ENCODE measurements at regions not wholly inside any gene's neighbourhood (a gene's known extent, or its start where the extent isn't known, plus 50 kb on each side); places are given as distances from the start of the nearest gene placed in this dataset.

DNA sequence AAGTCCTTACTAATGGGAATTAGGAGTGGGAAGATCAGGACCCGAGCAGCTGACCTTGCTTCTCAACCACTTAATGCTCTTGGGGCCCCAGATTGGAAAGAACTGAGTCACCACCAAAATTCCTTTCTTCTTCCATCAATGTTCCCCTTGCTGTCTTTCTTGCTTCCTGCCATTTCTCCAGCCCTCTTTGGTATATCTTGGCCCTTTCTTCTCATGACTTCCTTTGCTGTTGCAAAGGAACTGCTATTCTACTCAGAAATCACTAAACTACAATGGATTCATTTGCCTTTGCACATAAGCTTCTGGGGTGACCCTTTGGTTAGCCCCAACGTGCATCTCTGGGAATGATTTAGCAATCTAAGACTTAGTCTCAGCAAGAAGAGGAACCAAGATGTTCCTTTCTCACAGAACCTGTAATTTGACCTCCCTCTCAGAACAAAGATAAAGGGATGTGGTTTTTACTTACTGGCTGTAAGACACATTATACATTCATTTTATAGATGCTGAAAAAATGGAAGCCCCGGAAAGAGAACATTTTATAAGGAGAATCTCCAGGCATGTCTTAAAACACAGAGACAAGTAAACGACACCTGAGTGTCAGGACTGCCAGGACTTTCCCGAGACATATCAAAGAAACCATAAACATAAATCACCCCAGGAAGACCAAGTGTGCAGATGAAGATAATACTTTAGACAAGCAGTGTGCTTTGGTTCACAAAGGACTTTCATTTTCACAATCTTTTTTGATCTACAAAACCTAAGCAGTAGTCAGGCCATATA is 99.0 kb upstream of the TNFAIP3 start:
- Histone ChIP-seq H3K4me3 (ENCODE audit: low read depth in 2 of 2, low read length in 2 of 2) (no peak overlapping the region), H3K4me1 (ENCODE audit: control insufficient read depth, insufficient read depth, low read length) (no peaks in the 10 kb centered on the region), H3K27ac (ENCODE audit: low read length) (no peak overlapping the region), H3K27me3 (ENCODE audit: control insufficient read depth, insufficient read depth, low read length) (no peaks in the 10 kb centered on the region), H3K9me3 (ENCODE audit: control insufficient read depth, insufficient read depth, low read depth, low read length) (no peaks in the 10 kb centered on the region), H3K36me3 (ENCODE audit: control insufficient read depth, insufficient read depth, low read length) (no peaks in the 10 kb centered on the region)
- BruUV-seq (replicated peaks): no TSS peak
- ATAC-seq (no peak), DNase-seq (ENCODE audit: low read depth, low spot score) (no peak)
- POLR2A ChIA-PET: no interaction called here
- intact Hi-C loops (cut with micrococcal nuclease; ENCODE audit: unreplicated experiment): no loop called here
- CTCF ChIA-PET: no interaction called here
- in situ Hi-C loops (cut with HindIII; ENCODE audit: low pct_unique_long_range_greater_than_20kb, low sequenced_read_pairs): no loop called here
- TF ChIP-seq, protein P1, sequence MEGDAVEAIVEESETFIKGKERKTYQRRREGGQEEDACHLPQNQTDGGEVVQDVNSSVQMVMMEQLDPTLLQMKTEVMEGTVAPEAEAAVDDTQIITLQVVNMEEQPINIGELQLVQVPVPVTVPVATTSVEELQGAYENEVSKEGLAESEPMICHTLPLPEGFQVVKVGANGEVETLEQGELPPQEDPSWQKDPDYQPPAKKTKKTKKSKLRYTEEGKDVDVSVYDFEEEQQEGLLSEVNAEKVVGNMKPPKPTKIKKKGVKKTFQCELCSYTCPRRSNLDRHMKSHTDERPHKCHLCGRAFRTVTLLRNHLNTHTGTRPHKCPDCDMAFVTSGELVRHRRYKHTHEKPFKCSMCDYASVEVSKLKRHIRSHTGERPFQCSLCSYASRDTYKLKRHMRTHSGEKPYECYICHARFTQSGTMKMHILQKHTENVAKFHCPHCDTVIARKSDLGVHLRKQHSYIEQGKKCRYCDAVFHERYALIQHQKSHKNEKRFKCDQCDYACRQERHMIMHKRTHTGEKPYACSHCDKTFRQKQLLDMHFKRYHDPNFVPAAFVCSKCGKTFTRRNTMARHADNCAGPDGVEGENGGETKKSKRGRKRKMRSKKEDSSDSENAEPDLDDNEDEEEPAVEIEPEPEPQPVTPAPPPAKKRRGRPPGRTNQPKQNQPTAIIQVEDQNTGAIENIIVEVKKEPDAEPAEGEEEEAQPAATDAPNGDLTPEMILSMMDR (IDR thresholded peaks at IDR 0.05): no peak
- TF ChIP-seq, protein P2, sequence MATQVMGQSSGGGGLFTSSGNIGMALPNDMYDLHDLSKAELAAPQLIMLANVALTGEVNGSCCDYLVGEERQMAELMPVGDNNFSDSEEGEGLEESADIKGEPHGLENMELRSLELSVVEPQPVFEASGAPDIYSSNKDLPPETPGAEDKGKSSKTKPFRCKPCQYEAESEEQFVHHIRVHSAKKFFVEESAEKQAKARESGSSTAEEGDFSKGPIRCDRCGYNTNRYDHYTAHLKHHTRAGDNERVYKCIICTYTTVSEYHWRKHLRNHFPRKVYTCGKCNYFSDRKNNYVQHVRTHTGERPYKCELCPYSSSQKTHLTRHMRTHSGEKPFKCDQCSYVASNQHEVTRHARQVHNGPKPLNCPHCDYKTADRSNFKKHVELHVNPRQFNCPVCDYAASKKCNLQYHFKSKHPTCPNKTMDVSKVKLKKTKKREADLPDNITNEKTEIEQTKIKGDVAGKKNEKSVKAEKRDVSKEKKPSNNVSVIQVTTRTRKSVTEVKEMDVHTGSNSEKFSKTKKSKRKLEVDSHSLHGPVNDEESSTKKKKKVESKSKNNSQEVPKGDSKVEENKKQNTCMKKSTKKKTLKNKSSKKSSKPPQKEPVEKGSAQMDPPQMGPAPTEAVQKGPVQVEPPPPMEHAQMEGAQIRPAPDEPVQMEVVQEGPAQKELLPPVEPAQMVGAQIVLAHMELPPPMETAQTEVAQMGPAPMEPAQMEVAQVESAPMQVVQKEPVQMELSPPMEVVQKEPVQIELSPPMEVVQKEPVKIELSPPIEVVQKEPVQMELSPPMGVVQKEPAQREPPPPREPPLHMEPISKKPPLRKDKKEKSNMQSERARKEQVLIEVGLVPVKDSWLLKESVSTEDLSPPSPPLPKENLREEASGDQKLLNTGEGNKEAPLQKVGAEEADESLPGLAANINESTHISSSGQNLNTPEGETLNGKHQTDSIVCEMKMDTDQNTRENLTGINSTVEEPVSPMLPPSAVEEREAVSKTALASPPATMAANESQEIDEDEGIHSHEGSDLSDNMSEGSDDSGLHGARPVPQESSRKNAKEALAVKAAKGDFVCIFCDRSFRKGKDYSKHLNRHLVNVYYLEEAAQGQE (IDR thresholded peaks at IDR 0.05; ENCODE audit: insufficient read depth in 1 of 2, low read depth in 2 of 2, low read length in 1 of 2): no peak
- TF ChIP-seq TCF7L2 (IDR thresholded peaks at IDR 0.05; ENCODE audit: low read depth, low read length): no peak
- no peak for TF ChIP-seq SIN3A (IDR thresholded peaks at IDR 0.05; ENCODE audit: borderline replicate concordance, insufficient read depth, low read depth, low read length)
- TF ChIP-seq POLR2AphosphoS5 (IDR thresholded peaks at IDR 0.05; ENCODE audit: low read depth, low read length): no peak

DNA sequence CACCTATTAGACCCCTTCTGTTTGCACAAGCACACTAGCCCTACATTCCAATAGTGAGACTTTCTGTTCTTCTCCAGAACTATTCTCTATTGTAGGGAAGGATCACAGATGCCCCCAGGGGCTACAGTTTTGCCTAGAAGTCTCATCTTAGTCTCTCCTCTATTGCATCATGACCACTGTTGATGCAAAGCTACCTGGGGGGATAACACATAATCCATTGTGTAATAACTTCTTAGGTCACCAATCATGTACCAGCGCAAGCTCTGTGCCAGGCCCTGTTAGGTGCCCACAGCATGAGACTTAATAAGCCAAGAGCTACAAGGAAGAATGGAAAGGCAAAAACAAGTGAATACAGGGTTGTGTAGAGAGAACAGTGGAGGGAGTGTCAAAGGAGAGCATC is 98.1 kb upstream of the TNFAIP3 start:
- no peaks in the 10 kb centered on the region for H3K36me3 ChIP-seq (ENCODE audit: control insufficient read depth, insufficient read depth, low read length)
- H3K27ac ChIP-seq (ENCODE audit: low read length): no peak overlapping the region
- ATAC-seq: no peak
- no peaks in the 10 kb centered on the region for H3K27me3 ChIP-seq (ENCODE audit: control insufficient read depth, insufficient read depth, low read length)
- TF ChIP-seq POLR2AphosphoS5 (IDR thresholded peaks at IDR 0.05; ENCODE audit: low read depth, low read length): no peak
- no peak for TF ChIP-seq SIN3A (IDR thresholded peaks at IDR 0.05; ENCODE audit: borderline replicate concordance, insufficient read depth, low read depth, low read length)
- TF ChIP-seq, protein P2 (IDR thresholded peaks at IDR 0.05; ENCODE audit: insufficient read depth in 1 of 2, low read depth in 2 of 2, low read length in 1 of 2): no peak
- TF ChIP-seq TCF7L2 (IDR thresholded peaks at IDR 0.05; ENCODE audit: low read depth, low read length): no peak
- TF ChIP-seq, protein P1 (IDR thresholded peaks at IDR 0.05): no peak
- no TSS peak for BruUV-seq (replicated peaks)
- intact Hi-C loops (cut with micrococcal nuclease; ENCODE audit: unreplicated experiment): no loop called here
- H3K4me3 ChIP-seq (ENCODE audit: low read depth in 2 of 2, low read length in 2 of 2): no peak overlapping the region
- ChIA-PET POLR2A (no interaction called here), CTCF (no interaction called here)
- no peaks in the 10 kb centered on the region for H3K9me3 ChIP-seq (ENCODE audit: control insufficient read depth, insufficient read depth, low read depth, low read length)
- no peak for DNase-seq (ENCODE audit: low read depth, low spot score)
- H3K4me1 ChIP-seq (ENCODE audit: control insufficient read depth, insufficient read depth, low read length): no peaks in the 10 kb centered on the region
- in situ Hi-C loops (cut with HindIII; ENCODE audit: low pct_unique_long_range_greater_than_20kb, low sequenced_read_pairs): no loop called here

Data from Panc1 (cell line).